HepG2 (cell line): ENCODE measurements at regions not wholly inside any gene's neighbourhood (a gene's known extent, or its start where the extent isn't known, plus 50 kb on each side); places are given as distances from the start of the nearest gene placed in this dataset.

Experiments
- E2F5 ChIP-seq: sonication (generic); formaldehyde crosslinking; conservative IDR thresholded peaks from 2 replicates; pipeline ENCODE4 v1.4.0; 2020; ENCODE audit warnings: missing genetic modification reagents
- FOXO1 ChIP-seq: sonication (generic); formaldehyde crosslinking; IDR thresholded peaks from 2 replicates; pipeline ENCODE4 v1.4.0; 2020; ENCODE audit warnings: missing genetic modification reagents
- GMEB2 ChIP-seq: IDR thresholded peaks from 2 replicates; pipeline ENCODE4 v1.6.1; 2016; ENCODE audit warnings: missing biosample characterization, missing genetic modification reagents, low read depth
- MBNL3 ChIP-seq: fragments of 250-450 bp; sonication (Bioruptor Pico); conservative IDR thresholded peaks from 2 replicates; pipeline ENCODE4 v1.8.0; 2022; ENCODE audit warnings: mild to moderate bottlenecking, inconsistent platforms
- PHF20 ChIP-seq: sonication (generic); formaldehyde crosslinking; IDR thresholded peaks from 2 replicates; pipeline ENCODE4 v1.5.0; 2020; ENCODE audit warnings: mild to moderate bottlenecking, missing genetic modification reagents
- POLR2G ChIP-seq: fragments of 200-400 bp; formaldehyde crosslinking; IDR thresholded peaks from 2 replicates; pipeline ENCODE4 v1.6.1; 2018; ENCODE audit warnings: mild to moderate bottlenecking, low read depth, low read length, moderate library complexity
- SKI ChIP-seq: fragments of 450-650 bp; IDR thresholded peaks from one replicate; pipeline ENCODE4 v1.6.1; 2018; ENCODE audit warnings: mild to moderate bottlenecking; ENCODE audit not compliant: partially characterized antibody
- SMYD3 ChIP-seq: sonication (generic); formaldehyde crosslinking; IDR thresholded peaks from 2 replicates; pipeline ENCODE4 v1.8.1; 2023; ENCODE audit warnings: mild to moderate bottlenecking, missing genetic modification reagents
- TRIM22 ChIP-seq: fragments of 450-650 bp; IDR thresholded peaks from 2 replicates; pipeline ENCODE4 v1.6.1; 2017
- ZNF567 ChIP-seq: sonication (generic); formaldehyde crosslinking; IDR thresholded peaks from 2 replicates; pipeline ENCODE4 v1.8.1; 2023; ENCODE audit warnings: mild to moderate bottlenecking, missing genetic modification reagents, borderline replicate concordance

GRCh38 chr6:6940031-6941025 lies 167.4 kb upstream of the RREB1 start (continued):
- TF ChIP-seq SKI: no peak
- TF ChIP-seq GMEB2 (CRISPR knock-in tag): no peak
- no peak for TF ChIP-seq POLR2G
- no peak for TF ChIP-seq PHF20 (CRISPR knock-in tag)
- no peak for TF ChIP-seq E2F5
- no peak for TF ChIP-seq TRIM22
- no peak for TF ChIP-seq ZNF567 (CRISPR knock-in tag)
- TF ChIP-seq FOXO1: no peak
- no peak for TF ChIP-seq MBNL3 (CRISPR knock-in tag)
- TF ChIP-seq SMYD3 (CRISPR knock-in tag): no peak
